HCT116 (cell line): ENCODE measurements at regions not wholly inside any gene's neighbourhood (a gene's known extent, or its start where the extent isn't known, plus 50 kb on each side); places are given as distances from the start of the nearest gene placed in this dataset.

Source experiments
- CEBPB ChIP-seq: IDR thresholded peaks from 2 replicates; pipeline ENCODE4 v1.6.1; 2012; ENCODE audit warnings: low read depth
- CTCF ChIP-seq, 3 experiments: fragments of 200-600 bp in 1 of 3; sonication (generic) in 1 of 3; IDR thresholded peaks in 2 of 3; conservative IDR thresholded peaks in 1 of 3; 2 replicates each; pipeline ENCODE4 v1.5.1; 2012 to 2017; ENCODE audit warnings: low read depth in 2 of 3, low read length in 2 of 3, antibody characterized with exemption in 1 of 3, borderline replicate concordance in 1 of 3, control low read depth in 1 of 3, mild to moderate bottlenecking in 1 of 3, mixed read lengths in 1 of 3, mixed run types in 1 of 3, moderate library complexity in 1 of 3; ENCODE audit not compliant: insufficient read depth in 1 of 3
- EGR1 ChIP-seq: IDR thresholded peaks from 2 replicates; pipeline ENCODE4 v1.6.1; 2012; ENCODE audit warnings: low read depth
- EZH2 ChIP-seq: fragments of 200-600 bp; sonication (generic); IDR thresholded peaks from 2 replicates; pipeline ENCODE4 v1.6.1; 2017; ENCODE audit warnings: antibody characterized with exemption, mixed run types
- EZH2phosphoT487 ChIP-seq: fragments of 200-600 bp; IDR thresholded peaks from 2 replicates; pipeline ENCODE4 v1.6.1; 2018; ENCODE audit warnings: antibody characterized with exemption, borderline replicate concordance
- MAX ChIP-seq: IDR thresholded peaks from 2 replicates; pipeline ENCODE4 v1.6.1; 2012
- POLR2A ChIP-seq: IDR thresholded peaks from 2 replicates; pipeline ENCODE4 v1.7.0; 2011; ENCODE audit warnings: borderline replicate concordance; ENCODE audit not compliant: insufficient read depth, insufficient read length; ENCODE audit errors: extremely low read depth
- POLR2AphosphoS5 ChIP-seq: IDR thresholded peaks from 2 replicates; pipeline ENCODE4 v1.6.1; 2011; ENCODE audit warnings: mild to moderate bottlenecking, low read depth, low read length, moderate library complexity
- REST ChIP-seq: IDR thresholded peaks from 2 replicates; pipeline ENCODE4 v1.6.1; 2012; ENCODE audit warnings: low read depth
- SIN3A ChIP-seq: IDR thresholded peaks from 2 replicates; pipeline ENCODE4 v1.6.1; 2012; ENCODE audit warnings: low read depth
- SRF ChIP-seq: IDR thresholded peaks from 2 replicates; pipeline ENCODE4 v1.6.1; 2012; ENCODE audit warnings: low read depth
- YY1 ChIP-seq: IDR thresholded peaks from 2 replicates; pipeline ENCODE4 v1.6.1; 2011; ENCODE audit warnings: low read length, low read depth, moderate library complexity, mild to moderate bottlenecking; ENCODE audit not compliant: insufficient replicate concordance; ENCODE audit errors: extremely low read depth

- no peak for TF ChIP-seq CTCF (IDR thresholded peaks at IDR 0.05 in 2 of 3, conservative IDR thresholded peaks at IDR 0.05 in 1 of 3; ENCODE audit: borderline replicate concordance in 1 of 3, insufficient read depth in 1 of 3, low read depth in 2 of 3, low read length in 2 of 3)
- TF ChIP-seq CEBPB, result no peak
- no peak for TF ChIP-seq EZH2phosphoT487
- TF ChIP-seq EGR1, result no peak
- no peak for TF ChIP-seq YY1
- TF ChIP-seq POLR2A, result no peak
- no peak for TF ChIP-seq POLR2AphosphoS5
- no peak for TF ChIP-seq REST
- TF ChIP-seq MAX, result no peak
- TF ChIP-seq EZH2, result no peak
- TF ChIP-seq SIN3A, result no peak
- no peak for TF ChIP-seq SRF
Observed at GRCh38 chr5:6107675-6108539, 270.4 kb downstream of the MED10 start.
